Globus pallidus (tissue), 1 donor: ENCODE measurements at regions not wholly inside any gene's neighbourhood (a gene's known extent, or its start where the extent isn't known, plus 50 kb on each side); places are given as distances from the start of the nearest gene placed in this dataset.
"Not testable (repeated sequence)": the region's sequence is repeated elsewhere in the genome, so short reads cannot be mapped to it uniquely, and the experiment has no call there.

Source experiments
- DNase-seq: peaks from one replicate; pipeline ENCODE4 v3.0.0-alpha.2; 2015; ENCODE audit warnings: low spot score

- DNase-seq, result no peak
These were observed 141.5 kb upstream of the TBL1XR1 start for GRCh38 chr3:177338697-177339219.

- not testable (repeated sequence) for DNase-seq
These were observed 142.0 kb upstream of the TBL1XR1 start for GRCh38 chr3:177339220-177339703.

GRCh38 chr3:177340243-177340830, 143.1 kb upstream of the TBL1XR1 start:
- DNase-seq, result no peak

- DNase-seq, result no peak
These were observed 144.6 kb upstream of the TBL1XR1 start for GRCh38 chr3:177341736-177342419.

GRCh38 chr3:177343122-177343625, 145.9 kb upstream of the TBL1XR1 start:
- no peak for DNase-seq

- DNase-seq, result peak; percentile 81
These were observed 148.0 kb upstream of the TBL1XR1 start for GRCh38 chr3:177345049-177345972.

GRCh38 chr3:177345973-177346503, 148.8 kb upstream of the TBL1XR1 start:
- DNase-seq, result no peak

GRCh38 chr3:177346878-177347277, 149.6 kb upstream of the TBL1XR1 start:
- DNase-seq, result no peak

GRCh38 chr3:177347611-177348010, 150.3 kb upstream of the TBL1XR1 start:
- no peak for DNase-seq

GRCh38 chr3:177348974-177349373, 151.7 kb upstream of the TBL1XR1 start:
- no peak for DNase-seq

- no peak for DNase-seq
These were observed 152.1 kb upstream of the TBL1XR1 start for GRCh38 chr3:177349384-177349783.

GRCh38 chr3:177350121-177350520, 152.8 kb upstream of the TBL1XR1 start:
- no peak for DNase-seq

GRCh38 chr3:177351206-177351605, 153.9 kb upstream of the TBL1XR1 start:
- DNase-seq, result no peak

- no peak for DNase-seq
These were observed 154.5 kb upstream of the TBL1XR1 start for GRCh38 chr3:177351757-177352158.

GRCh38 chr3:177352424-177352823, 155.1 kb upstream of the TBL1XR1 start:
- no peak for DNase-seq

GRCh38 chr3:177353140-177353539, 155.9 kb upstream of the TBL1XR1 start:
- DNase-seq, result no peak

- DNase-seq, result not testable (repeated sequence)
These were observed 156.6 kb upstream of the TBL1XR1 start for GRCh38 chr3:177353879-177354278.

GRCh38 chr3:177354466-177354865, 157.2 kb upstream of the TBL1XR1 start:
- DNase-seq, result no peak

- DNase-seq, result no peak
These were observed 158.8 kb upstream of the TBL1XR1 start for GRCh38 chr3:177356113-177356512.

GRCh38 chr3:177356952-177357351, 159.7 kb upstream of the TBL1XR1 start:
- no peak for DNase-seq

GRCh38 chr3:177357352-177358090, 160.2 kb upstream of the TBL1XR1 start:
- no peak for DNase-seq
